NCI-H748 (cell line): ENCODE measurements at regions not wholly inside any gene's neighbourhood (a gene's known extent, or its start where the extent isn't known, plus 50 kb on each side); places are given as distances from the start of the nearest gene placed in this dataset.
A peak's percentile ranks its signal among the peaks of the same experiment; 100 is the strongest.

Experiments
- DNase-seq: peaks from one replicate; lab custom pipeline; 2025; ENCODE audit not compliant: unreplicated experiment; lab: John Stamatoyannopoulos, UW

DNA sequence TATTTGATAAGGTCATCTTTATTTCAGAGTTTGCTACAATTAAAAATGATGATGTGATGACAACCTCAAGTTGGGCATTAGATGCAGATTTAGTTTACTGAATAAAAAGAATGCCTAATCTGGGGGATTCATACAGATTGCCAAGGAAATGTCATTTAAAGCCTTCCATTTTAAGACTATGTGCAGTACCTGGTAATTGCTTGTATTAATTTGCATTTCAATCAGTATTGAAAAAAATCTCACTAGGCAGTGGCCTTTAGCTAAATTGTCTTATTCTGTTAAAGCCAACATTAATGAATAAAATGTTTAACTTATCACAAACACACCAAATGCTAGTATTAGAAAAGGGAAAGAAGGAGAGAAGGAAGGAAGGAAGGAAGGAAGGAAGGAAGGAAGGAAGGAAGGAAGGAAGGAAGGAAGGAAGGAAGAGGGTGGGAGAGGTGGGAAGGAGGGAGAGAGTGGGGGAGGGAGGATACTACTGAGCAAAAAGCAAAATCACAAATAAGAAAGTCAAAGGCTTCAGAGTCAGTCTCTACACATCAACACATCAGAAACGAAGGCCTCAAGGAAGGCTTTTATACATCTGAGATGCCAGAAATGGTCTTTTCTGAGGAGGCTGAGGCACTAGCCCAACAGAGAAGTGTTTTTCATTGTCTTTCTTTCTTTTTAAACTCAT lies 271.1 kb upstream of the CLEC14A start:
- no peak for DNase-seq

DNA sequence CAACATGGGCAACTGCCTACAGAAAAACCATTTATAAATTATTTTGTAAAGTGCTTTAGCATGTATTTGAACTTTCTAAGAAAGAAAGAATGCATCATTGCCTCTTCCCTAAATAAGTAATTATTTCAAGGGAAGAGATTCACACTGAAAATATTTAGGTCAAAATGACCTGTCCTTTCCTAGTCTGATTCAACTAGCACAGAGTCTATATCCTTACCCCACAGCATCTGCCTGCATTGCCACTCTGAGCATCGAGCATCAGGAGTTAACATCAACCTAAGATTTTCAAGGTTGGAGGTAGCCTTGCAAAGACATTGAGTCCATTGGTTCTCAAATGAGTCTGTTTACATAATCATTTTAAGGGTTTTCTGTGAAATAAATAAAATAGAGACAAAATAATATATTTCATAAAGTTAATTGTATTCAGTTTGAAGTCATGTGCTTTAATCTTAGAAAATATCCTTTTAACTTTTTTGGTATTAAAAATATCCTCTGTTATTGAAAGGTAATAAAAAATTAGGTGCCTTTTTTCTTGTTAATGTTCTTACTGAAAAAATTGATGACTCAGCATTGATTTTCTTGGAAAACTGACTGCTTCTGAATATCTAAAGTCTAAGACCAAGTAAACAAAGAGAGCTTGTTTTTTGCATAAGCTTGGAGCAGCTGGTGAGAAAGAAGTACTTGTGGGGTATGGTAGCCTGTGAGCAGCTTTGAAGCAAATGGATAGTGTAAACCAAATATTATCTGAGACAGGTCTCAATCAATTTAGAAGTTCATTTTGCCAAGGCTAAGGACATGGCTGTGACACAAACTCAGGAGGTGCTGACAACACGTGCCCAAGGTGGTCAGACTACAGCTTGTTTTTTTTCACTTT lies 269.0 kb upstream of the CLEC14A start:
- DNase-seq: no peak

DNA sequence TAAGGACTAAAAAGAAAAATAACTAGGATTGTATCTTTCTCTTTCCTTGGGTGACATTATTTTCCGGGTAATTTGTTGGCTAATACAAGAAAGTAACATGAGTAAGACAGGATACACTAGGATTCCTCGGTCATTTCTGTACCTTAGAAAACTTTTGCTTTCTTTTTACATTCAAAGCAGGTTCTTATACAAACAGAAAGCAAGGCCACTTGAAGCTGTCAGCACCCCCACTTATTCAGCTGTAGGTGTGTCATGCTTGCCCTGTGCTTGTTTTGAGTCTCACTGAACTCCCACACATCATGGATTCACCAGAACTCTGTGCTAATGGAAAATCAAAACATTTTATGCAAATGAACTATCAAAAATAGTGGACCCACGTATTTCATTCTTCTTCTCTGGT lies 266.8 kb upstream of the CLEC14A start:
- no peak for DNase-seq

DNA sequence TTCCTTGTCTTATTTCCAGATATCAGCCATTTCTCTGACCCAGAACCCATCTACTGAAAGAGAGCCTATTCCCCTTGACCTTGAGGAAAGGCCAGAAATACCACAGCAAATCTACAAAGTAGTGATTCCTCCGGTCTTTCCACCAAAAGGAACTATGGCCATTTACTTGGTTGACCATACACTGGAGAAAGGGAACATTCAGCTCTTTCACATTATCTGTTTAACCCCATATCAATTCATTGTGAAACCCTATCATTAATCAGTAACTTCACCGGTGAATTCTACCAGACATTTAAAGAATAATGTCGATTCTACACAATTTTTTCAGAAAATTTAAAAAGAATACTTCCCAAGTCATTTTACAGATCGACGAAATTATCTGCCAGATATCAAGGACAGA lies 265.7 kb upstream of the CLEC14A start:
- DNase-seq: no peak

DNA sequence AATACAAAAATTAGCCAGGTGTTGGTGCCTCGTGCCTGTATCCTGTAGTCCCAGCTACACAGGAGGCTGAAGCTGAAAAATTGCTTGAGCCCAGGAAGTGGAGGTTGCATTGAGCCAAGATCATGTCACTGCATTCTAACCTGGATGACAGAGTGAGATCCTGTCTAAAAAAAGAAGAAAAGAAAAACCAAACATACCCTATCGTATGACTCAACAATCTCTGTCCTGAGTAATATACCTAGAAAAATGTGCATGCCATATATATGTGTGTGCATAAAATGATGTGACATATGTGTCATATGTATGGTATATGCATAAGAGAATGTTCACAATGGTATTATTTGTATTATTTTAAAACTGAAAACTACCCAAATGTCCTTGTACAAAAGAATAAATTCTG lies 261.5 kb upstream of the CLEC14A start:
- DNase-seq: no peak

DNA sequence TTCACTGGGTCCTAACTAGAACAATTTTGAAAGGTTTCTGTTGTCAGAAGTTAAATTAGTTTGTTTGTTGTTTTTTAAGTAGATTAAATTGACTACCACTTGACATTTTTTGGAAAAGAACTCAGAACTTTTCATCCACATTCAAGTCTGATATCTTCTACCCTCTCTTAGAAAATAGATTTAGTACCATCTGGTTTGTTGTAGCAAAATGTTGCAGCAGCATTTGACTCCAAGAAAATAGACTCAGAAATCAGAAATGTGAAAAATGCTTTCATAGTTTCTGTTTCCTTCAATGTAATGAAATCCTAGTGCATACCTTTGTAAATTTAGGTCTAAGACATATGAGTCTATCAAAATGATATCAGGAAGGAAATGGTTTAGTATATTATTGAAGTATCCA lies 256.3 kb upstream of the CLEC14A start:
- no peak for DNase-seq

DNA sequence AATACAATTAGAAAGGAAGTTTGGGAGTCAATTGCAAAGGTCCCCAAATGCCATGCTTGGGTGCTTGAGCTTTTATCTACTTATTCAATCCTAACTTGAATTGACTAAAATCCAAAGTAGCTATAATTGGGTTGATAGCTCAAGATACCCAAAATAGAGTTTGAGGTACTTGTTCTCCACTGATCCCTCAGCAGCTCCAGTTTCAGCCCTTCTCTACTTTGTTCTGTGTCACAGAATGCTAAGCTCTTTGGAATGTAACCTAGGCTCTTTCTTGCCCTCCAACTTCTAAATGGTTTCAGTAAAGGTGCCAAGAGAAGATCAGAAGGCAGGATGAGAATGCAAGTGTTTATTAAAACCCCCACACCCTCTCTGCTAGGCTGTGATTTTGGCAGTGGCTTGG lies 251.4 kb upstream of the CLEC14A start:
- no peak for DNase-seq

DNA sequence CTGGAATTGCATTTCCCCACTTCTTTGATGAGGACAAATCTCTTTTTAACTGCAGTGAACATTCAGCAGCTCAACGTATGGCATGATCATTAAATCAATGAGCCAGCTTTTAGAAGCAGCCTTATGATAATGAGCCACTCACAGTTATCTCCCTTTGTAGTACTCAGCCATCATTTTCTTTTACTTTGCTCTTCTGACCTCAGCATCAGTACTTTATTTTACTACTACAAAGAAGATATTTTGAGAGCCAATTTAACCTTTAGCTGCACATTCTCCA lies 250.0 kb upstream of the CLEC14A start:
- no peak for DNase-seq

DNA sequence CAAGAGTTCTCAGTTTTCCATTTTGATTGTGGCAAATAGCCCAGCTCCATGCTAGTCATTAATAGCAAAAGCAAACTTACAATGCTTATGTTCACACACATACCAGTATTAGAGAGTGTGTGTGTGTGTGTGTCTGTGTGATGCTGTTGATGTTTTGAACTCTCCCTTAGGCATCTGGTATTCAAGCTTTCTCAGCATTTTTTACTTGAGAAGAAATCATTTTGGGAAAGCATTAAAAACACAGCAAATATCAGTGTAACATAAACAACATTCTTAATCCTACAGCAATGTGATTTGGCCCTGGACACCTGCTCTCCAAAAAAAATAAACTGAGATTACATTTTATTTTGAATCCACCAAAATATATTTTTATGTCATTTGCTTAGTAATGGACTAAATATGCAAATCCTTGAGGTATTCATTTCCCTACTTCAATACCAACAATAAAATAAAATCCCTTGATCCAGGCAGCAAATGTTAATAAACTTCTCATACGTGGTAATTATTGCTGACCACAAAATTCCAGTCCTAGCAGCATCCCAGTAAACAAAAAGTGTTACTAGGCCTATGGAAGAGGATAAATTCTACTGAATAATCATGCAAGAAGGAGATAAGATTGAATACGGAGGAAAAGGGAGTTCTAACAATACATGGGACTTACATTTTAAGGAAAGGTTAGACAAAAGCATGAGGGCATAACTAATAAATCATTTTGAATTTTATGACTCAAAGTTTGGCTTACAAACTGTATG lies 249.5 kb upstream of the CLEC14A start:
- no peak for DNase-seq

DNA sequence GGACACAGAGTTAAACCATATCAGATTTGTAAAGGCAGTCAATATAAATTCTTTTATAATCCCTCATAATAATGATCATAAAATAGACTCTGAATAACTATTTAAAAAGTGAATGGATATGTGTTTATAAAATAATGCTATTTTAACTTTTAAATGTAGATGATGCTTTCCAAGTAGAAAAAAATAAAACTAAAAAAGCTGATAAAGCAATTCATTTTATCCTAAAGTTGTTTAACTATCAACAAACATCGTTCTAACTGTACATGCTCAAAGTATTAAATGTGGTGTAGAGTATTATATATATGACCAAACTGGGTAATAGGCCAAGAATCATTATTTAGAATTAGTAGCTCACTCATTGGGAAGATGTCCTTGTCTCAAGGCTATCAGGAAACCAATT lies 248.3 kb upstream of the CLEC14A start:
- no peak for DNase-seq

DNA sequence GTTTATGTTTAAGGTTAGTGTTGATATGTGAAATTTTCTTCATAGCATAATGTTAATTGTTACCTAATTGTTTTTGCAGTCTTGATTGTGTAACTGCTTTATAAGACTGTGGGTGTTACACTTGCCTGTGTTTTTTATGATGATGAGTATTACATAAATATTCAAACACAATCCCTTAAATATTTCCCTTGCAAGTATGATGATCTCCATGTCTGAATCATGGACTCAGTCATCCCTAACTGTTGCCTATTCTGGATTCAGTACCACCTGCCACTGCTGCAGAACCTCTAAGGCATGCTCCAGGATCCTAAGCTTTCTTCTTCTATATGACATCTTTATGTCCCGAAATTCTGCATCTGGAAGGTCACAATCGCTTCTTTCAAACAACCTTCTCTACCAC lies 246.3 kb upstream of the CLEC14A start:
- DNase-seq: no peak

DNA sequence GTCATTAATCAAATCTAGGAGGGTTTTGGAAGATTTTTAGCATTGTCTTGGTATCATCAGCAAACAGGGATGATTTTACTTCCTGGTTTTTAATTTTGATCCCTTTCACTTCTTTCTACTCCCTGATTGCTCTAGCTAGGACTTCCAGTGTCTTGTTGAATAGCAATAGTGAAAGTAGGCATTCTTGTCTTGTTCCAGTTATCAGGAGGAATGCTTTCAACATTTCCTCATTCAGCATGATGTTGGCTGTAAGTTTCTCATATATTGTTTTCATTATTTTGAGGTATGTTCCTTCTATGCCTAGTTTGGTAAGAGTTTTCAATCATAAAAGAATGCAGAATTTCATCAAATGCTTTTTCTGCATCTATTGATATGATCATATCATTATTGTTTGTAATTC lies 244.2 kb upstream of the CLEC14A start:
- no peak for DNase-seq

DNA sequence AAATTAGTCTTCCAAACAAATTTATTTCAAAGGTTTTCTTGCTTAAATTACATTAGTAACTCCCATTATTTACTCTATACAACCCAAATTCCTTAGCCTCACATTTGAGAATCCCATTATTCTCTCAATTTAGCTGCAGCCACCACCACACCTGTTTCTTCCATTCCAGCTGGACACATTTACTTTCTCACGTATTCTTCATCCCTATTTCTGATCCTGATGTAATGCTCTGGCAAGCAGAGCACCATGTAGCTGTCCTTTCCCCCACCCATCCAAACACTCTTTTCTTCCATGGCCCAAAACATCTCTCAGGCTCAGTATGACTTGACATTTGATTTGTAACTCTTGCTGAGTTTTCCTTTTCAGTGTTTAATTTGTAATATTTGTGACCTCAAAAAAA lies 240.2 kb upstream of the CLEC14A start:
- DNase-seq: no peak

DNA sequence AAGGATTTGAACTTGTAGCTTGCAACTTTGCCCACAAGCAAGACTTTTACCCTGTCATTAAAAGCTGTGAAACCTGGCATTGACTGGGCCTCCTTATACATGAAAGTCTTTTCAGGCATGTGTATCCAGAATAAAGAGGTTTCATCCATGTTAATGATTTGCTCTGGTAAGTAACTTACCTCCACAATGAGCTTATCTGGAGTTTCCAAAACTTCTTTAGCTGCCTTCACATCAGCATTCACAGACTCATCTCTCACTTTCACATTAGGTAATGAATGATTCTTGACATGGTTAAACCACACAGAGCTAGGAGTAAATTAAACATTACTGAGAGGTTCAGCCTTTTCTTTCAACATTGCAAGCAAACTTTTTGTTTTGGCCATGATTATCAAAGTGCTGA lies 234.4 kb upstream of the CLEC14A start:
- no peak for DNase-seq

DNA sequence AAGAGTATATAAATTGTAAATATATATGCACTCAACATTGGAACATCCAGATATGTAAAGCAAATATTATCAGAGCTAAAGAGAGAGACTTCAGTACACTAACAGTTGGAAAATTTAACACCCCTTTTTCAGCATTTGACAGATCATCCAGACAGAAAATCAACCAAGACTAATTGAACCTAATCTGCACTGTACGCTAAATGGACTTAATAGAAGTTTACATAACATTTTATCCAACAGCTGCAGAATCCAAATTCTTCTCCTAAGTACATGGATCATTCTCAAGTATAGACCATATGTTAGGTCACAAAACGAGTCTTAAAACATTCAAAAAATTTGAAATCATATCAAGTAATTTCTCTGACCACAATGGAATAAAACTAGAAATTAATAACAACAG lies 229.1 kb upstream of the CLEC14A start:
- DNase-seq: no peak

DNA sequence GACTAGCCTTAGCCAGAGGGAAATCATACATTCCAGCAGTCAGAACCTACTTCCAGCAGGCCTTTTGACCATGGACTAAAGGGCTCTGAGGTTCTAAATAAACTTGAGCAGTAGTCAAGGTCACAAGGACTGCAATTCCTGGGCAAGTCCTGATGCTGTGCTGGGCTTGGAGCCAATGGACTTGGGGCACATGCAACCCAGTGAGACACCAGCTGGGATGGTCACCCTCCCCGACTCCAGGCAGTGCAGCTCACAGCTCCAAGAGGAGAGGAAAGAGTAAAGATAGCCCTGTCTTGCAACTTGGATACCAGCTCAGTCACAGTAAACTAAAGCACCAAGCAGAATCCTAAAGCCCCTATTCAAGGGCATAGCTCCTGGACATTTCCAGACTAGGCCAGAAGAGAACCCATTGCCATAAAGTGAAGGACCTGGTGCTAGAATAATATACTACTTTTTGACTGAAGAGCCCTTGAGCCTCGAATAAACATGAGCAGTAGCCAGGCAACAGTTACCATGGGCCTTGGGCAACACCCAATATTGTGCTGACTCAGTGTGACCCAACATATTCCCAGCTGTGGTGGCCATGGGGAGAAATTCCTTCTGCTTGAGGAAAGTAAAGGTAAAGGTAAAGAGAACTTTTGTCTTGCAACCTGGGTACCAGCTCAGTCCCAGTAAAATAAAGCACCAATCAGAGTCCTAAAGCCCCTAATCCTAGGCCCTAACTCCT lies 226.2 kb upstream of the CLEC14A start:
- peak; percentile 73 for DNase-seq

DNA sequence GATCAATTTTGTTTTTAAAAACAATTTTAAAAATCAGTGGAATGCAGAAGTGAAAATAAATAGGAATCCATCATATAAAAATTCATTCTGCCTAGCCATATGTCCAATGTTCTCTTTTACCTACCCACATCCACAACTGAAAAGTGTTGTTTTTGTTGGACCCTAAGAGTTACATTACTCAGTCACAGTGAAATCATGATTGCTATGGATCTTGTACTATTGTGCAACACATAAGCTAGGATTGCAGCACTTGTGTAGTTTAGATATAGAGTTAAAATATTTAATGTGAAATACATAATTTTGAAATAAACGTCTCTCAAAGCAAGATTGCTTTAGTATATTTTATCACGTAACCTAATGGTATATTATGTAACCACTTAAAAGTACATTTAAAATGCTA lies 213.3 kb upstream of the CLEC14A start:
- no peak for DNase-seq

DNA sequence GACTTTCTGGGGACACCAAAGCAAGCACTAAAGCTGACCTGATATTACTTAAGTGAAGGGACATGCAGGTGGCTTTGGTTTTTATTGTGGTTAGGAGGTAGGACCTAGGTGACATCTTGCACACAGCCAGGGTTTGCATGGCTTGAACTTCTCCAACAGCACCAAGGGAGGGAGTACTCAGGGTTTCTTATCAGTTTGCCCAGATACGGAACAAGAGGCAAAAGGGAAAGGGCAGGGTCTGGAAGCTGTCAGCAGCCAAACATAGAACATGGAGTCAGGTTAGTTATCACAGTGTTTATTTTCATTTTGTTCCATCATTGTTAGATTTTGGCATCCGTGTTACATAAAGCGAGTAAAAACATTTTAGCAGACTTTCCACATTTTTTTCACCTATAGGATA lies 186.3 kb upstream of the CLEC14A start:
- no peak for DNase-seq

DNA sequence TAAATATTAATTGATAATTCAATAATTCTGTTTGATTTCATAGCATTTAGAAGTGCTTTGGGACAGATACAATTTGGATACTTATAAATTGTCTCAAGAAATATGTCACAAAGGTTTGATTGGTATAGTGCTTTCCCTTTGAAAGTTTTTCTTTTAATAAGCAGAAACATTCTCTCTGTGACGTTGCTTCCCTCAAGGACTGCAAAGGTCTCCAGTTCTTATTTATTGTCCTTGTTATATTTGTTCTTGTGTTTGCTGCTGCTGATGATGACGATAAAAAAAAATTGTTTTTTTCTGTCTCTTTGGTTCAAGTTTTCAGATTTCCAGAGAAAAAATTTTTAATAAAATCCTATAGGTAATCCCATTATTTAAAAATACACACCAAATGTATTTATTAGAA lies 176.3 kb upstream of the CLEC14A start:
- no peak for DNase-seq

DNA sequence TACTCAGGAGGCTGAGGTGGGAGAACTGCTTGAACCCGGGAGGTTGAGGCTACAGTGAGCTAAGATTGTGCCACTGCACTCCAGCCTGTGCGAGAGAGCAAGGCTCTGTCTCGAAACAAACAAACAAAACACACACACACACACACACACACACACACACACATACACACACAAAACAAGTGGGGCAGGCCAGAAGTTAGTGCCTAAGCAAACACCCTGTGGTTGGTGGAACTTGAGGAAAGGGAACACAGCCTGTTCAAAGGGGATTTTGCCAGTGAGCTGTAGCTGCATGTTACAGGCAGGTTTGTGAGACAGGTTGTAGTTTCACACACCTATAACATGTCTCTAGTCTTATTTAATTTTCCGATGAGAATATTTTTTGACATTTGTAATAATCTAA lies 175.3 kb upstream of the CLEC14A start:
- no peak for DNase-seq

DNA sequence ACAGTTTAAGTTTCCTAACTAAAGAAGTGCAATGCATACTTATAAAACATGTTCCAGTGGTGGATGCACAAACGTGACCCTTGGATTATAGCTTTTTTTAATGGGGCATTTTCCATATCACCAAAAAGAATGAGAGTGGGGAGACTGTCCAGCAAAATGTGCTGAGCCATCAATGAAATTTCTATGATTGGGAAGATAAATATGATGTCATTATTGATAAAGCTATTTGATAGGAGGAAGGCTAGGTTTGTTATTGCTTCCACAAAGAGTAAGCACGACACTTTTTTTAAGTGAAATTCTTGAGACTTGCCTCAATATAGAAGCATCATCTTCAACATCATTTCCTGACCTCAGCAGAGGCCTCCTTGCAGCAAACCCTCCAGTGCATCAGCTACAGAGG lies 174.6 kb upstream of the CLEC14A start:
- no peak for DNase-seq
